Calu3 (cell line): ENCODE measurements at regions not wholly inside any gene's neighbourhood (a gene's known extent, or its start where the extent isn't known, plus 50 kb on each side); places are given as distances from the start of the nearest gene placed in this dataset.
"Not testable (repeated sequence)": the region's sequence is repeated elsewhere in the genome, so short reads cannot be mapped to it uniquely, and the experiment has no call there.

Experiments used
- BruUV-seq: library from RNA; stranded (reverse); fragments of 400-500 nt; replicated peaks from 2 replicates; lab custom pipeline; 2021; lab: Mats Ljungman, UMichigan
- CTCF ChIA-PET: fragments of 300-600 bp; sonication (Branson Sonifier 250); formaldehyde crosslinking; loops from one replicate; lab custom pipeline; 2022; ENCODE audit warnings: antibody characterized with exemption; lab: Charles Lee
- DNase-seq: peaks from one replicate; pipeline ENCODE4 v3.0.0; 2022
- H3K27ac Mint-ChIP-seq: one replicate; pipeline ENCODE4 v1.8.0; 2022; ENCODE audit warnings: mixed read lengths; ENCODE audit not compliant: unreplicated experiment
- H3K27me3 Mint-ChIP-seq: one replicate; pipeline ENCODE4 v1.8.0; 2022; ENCODE audit warnings: mixed read lengths; ENCODE audit not compliant: unreplicated experiment
- H3K36me3 Mint-ChIP-seq: one replicate; pipeline ENCODE4 v1.8.0; 2022; ENCODE audit warnings: mild to moderate bottlenecking, moderate library complexity, mixed read lengths; ENCODE audit not compliant: insufficient read depth, unreplicated experiment
- H3K4me1 Mint-ChIP-seq: one replicate; pipeline ENCODE4 v1.8.0; 2022; ENCODE audit warnings: mild to moderate bottlenecking, low read depth, mixed read lengths; ENCODE audit not compliant: unreplicated experiment
- H3K4me3 Mint-ChIP-seq: one replicate; pipeline ENCODE4 v1.8.0; 2022; ENCODE audit warnings: mild to moderate bottlenecking, low read depth, moderate library complexity, mixed read lengths; ENCODE audit not compliant: unreplicated experiment
- H3K9me3 Mint-ChIP-seq: one replicate; pipeline ENCODE4 v1.8.0; 2022; ENCODE audit warnings: low read depth, mixed read lengths; ENCODE audit not compliant: unreplicated experiment
- intact Hi-C: fragments of 100-400 bp; cut with micrococcal nuclease; formaldehyde crosslinking; loops from one replicate; pipeline ENCODE4 v1.10.0; 2022; ENCODE audit not compliant: unreplicated experiment
- TF ChIP-seq, protein P1 (sequence below): fragments of 200-600 bp; IDR thresholded peaks from one replicate; pipeline ENCODE4 v1.8.0; 2022; ENCODE audit warnings: antibody characterized with exemption; ENCODE audit not compliant: unreplicated experiment

- H3K4me3 Mint-ChIP-seq = no peak overlapping the region
- intact Hi-C loops = no loop called here
Observed at GRCh38 chr4:12118651-12119213, 690.0 kb upstream of the HS3ST1 start.

GRCh38 chr4:12116009-12116552 is 687.4 kb upstream of the HS3ST1 start:
- DNase-seq = no peak
- H3K27me3 Mint-ChIP-seq = no peaks in the 10 kb centered on the region
- TF ChIP-seq, protein P1, sequence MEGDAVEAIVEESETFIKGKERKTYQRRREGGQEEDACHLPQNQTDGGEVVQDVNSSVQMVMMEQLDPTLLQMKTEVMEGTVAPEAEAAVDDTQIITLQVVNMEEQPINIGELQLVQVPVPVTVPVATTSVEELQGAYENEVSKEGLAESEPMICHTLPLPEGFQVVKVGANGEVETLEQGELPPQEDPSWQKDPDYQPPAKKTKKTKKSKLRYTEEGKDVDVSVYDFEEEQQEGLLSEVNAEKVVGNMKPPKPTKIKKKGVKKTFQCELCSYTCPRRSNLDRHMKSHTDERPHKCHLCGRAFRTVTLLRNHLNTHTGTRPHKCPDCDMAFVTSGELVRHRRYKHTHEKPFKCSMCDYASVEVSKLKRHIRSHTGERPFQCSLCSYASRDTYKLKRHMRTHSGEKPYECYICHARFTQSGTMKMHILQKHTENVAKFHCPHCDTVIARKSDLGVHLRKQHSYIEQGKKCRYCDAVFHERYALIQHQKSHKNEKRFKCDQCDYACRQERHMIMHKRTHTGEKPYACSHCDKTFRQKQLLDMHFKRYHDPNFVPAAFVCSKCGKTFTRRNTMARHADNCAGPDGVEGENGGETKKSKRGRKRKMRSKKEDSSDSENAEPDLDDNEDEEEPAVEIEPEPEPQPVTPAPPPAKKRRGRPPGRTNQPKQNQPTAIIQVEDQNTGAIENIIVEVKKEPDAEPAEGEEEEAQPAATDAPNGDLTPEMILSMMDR = no peak
- H3K36me3 Mint-ChIP-seq = no peaks in the 10 kb centered on the region
- no peak overlapping the region for H3K4me3 Mint-ChIP-seq
- H3K4me1 Mint-ChIP-seq = no peaks in the 10 kb centered on the region
- CTCF ChIA-PET = no interaction called here
- intact Hi-C loops = no loop called here
- no peak overlapping the region for H3K27ac Mint-ChIP-seq
- no TSS peak for BruUV-seq
- peaks cover 4% of the 10 kb centered on the region for H3K9me3 Mint-ChIP-seq

More at GRCh38 chr4:12118651-12119213, 690.0 kb upstream of the HS3ST1 start:
- H3K27ac Mint-ChIP-seq = no peak overlapping the region
- DNase-seq = no peak
- peaks cover 4% of the 10 kb centered on the region for H3K9me3 Mint-ChIP-seq
- BruUV-seq = no TSS peak
- CTCF ChIA-PET = no interaction called here
- TF ChIP-seq, protein P1 = no peak
- H3K27me3 Mint-ChIP-seq = no peaks in the 10 kb centered on the region
- no peaks in the 10 kb centered on the region for H3K36me3 Mint-ChIP-seq
- H3K4me1 Mint-ChIP-seq = no peaks in the 10 kb centered on the region

- intact Hi-C loops = no loop called here
- CTCF ChIA-PET = no interaction called here
- peaks cover 4% of the 10 kb centered on the region for H3K9me3 Mint-ChIP-seq
- DNase-seq = no peak
- no peaks in the 10 kb centered on the region for H3K4me1 Mint-ChIP-seq
- H3K27me3 Mint-ChIP-seq = no peaks in the 10 kb centered on the region
- no peak overlapping the region for H3K27ac Mint-ChIP-seq
- TF ChIP-seq, protein P1 = no peak
- no peak overlapping the region for H3K4me3 Mint-ChIP-seq
- BruUV-seq = no TSS peak
- no peaks in the 10 kb centered on the region for H3K36me3 Mint-ChIP-seq
Observed at GRCh38 chr4:12110627-12111026, 681.9 kb upstream of the HS3ST1 start.

GRCh38 chr4:12109056-12109455 is 680.4 kb upstream of the HS3ST1 start:
- H3K27me3 Mint-ChIP-seq, BruUV-seq, H3K4me1 Mint-ChIP-seq, intact Hi-C loops, H3K36me3 Mint-ChIP-seq, H3K4me3 Mint-ChIP-seq, DNase-seq, CTCF ChIA-PET, H3K9me3 Mint-ChIP-seq, H3K27ac Mint-ChIP-seq: not testable (repeated sequence)

DNA sequence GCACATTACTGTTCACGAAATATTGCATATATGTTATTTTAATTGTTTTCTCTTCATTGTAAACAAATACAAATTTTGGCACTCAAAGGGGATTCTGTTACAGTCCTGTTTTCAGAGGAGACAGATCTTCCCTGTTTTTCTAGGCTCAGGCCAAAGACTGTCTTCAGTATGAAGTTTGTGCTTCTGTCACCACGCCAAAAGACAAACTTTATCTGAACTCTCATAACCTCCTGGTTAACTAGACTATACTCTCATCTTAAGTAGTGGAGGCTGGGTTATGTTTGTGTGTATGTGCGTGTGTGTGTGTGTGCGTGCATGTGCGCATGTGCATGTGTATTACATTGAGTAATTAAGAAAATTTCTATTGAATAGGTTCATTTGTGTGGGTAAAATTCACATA is 676.8 kb upstream of the HS3ST1 start:
- DNase-seq = no peak
- Mint-ChIP-seq H3K9me3 (peaks cover 2% of the 10 kb centered on the region), H3K4me1 (no peaks in the 10 kb centered on the region), H3K4me3 (no peak overlapping the region), H3K36me3 (no peaks in the 10 kb centered on the region), H3K27me3 (no peaks in the 10 kb centered on the region), H3K27ac (no peak overlapping the region)
- intact Hi-C loops = no loop called here
- CTCF ChIA-PET = no interaction called here
- no TSS peak for BruUV-seq
- TF ChIP-seq, protein P1 = no peak

DNA sequence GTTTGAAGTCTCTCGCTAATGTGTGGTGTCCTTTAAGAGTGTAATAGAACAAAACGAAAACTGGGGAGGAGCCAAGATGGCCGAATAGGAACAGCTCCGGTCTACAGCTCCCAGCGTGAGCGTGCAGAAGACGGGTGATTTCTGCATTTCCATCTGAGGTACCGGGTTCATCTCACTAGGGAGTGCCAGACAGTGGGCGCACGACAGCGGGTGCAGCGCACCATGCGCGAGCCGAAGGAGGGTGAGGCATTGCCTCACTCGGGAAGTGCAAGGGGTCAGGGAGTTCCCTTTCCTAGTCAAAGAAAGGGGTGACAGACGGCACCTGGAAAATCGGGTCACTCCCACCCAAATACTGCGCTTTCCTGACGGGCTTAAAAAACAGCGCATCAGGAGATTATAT is 661.2 kb upstream of the HS3ST1 start:
- H3K36me3 Mint-ChIP-seq, H3K4me1 Mint-ChIP-seq, BruUV-seq, intact Hi-C loops, H3K4me3 Mint-ChIP-seq, CTCF ChIA-PET, DNase-seq, H3K9me3 Mint-ChIP-seq, H3K27ac Mint-ChIP-seq: not testable (repeated sequence)
- peaks cover 11% of the 10 kb centered on the region for H3K27me3 Mint-ChIP-seq
